Stomach (tissue), 8 donors: ENCODE measurements at regions not wholly inside any gene's neighbourhood (a gene's known extent, or its start where the extent isn't known, plus 50 kb on each side); places are given as distances from the start of the nearest gene placed in this dataset.

Source experiments
- DNase-seq, 2 donors: peaks; one replicate each; pipeline versions ENCODE4 v3.0.0 to v3.0.0-alpha.2; 2013 to 2019
- H3K27ac ChIP-seq, 5 donors: fragments of 200-600 bp in 4 of 5; sonication (generic) in 4 of 5; one replicate each; pipeline ENCODE4 v1.5.1; 2013 to 2019; ENCODE audit warnings: mild to moderate bottlenecking in 1 of 5, moderate library complexity in 1 of 5
- H3K27me3 ChIP-seq, 3 donors: fragments of 200-600 bp; sonication (generic); one replicate each; pipeline ENCODE4 v1.5.1; 2017 to 2019; ENCODE audit warnings: mixed run types in 1 of 3
- H3K36me3 ChIP-seq, 4 donors: fragments of 200-600 bp; sonication (generic); 1 replicate in 3 of 4; 2 replicates in 1 of 4; pipeline ENCODE4 v1.5.1; 2016 to 2019
- H3K4me1 ChIP-seq, 4 donors: fragments of 200-600 bp; sonication (generic); one replicate each; pipeline ENCODE4 v1.5.1; 2016 to 2019
- H3K4me3 ChIP-seq, 4 donors: fragments of 200-600 bp; sonication (generic) in 3 of 4; one replicate each; pipeline ENCODE4 v1.5.1; 2016 to 2019; ENCODE audit warnings: mild to moderate bottlenecking in 1 of 4
- H3K9me3 ChIP-seq, 4 donors: fragments of 200-600 bp; sonication (generic); one replicate each; pipeline ENCODE4 v1.5.1; 2016 to 2019
- CTCF ChIP-seq, 7 experiments: fragments of 450-650 bp in 4 of 7; fragments of 200-600 bp in 3 of 7; sonication (generic) in 3 of 7; IDR thresholded peaks; one replicate each; pipeline ENCODE4 v1.5.1; 2016 to 2019; ENCODE audit warnings: antibody characterized with exemption in 7 of 7, control low read depth in 2 of 7, mild to moderate bottlenecking in 1 of 7
- EP300 ChIP-seq: sonication (generic); formaldehyde crosslinking; IDR thresholded peaks from one replicate; pipeline ENCODE4 v1.6.1; 2017; ENCODE audit warnings: antibody characterized with exemption
- POLR2A ChIP-seq, 4 donors: fragments of 450-650 bp; IDR thresholded peaks; one replicate each; pipeline ENCODE4 v1.6.1; 2016; ENCODE audit warnings: antibody characterized with exemption in 4 of 4, control low read depth in 2 of 4, mild to moderate bottlenecking in 1 of 4, moderate library complexity in 1 of 4
- POLR2AphosphoS5 ChIP-seq, 3 donors: sonication (generic); formaldehyde crosslinking; IDR thresholded peaks; one replicate each; pipeline ENCODE4 v1.6.1; 2016; ENCODE audit warnings: antibody characterized with exemption in 3 of 3
- WGBS, 5 donors: extraction: QIAGEN DNeasy Blood & Tissue Kit in 3 of 5; methylation state at CpG; one replicate each; pipeline versions ENCODE4 v1.1.5 to v1.1.7; 2013 to 2018; 5-methylcytosine and 5-hydroxymethylcytosine counted together
- intact Hi-C: fragments of 100-400 bp; cut with DNase I; formaldehyde crosslinking; loops from one replicate; pipeline ENCODE4 v1.15.1; 2023; ENCODE audit warnings: low total_unique reads
- donor health status: healthy with polysubstance abuse.
- donor health status: Bipolar disorder and iron deficiency.
- donor health status: healthy.

GRCh38 chr6:142550310-142551063 is 248.7 kb downstream of the ADGRG6 start:
- no peaks in the 10 kb centered on the region for H3K27me3 ChIP-seq
- TF ChIP-seq POLR2A (IDR thresholded peaks at IDR 0.05), result no peak
- TF ChIP-seq EP300, result no peak
- no peak for TF ChIP-seq POLR2AphosphoS5 (IDR thresholded peaks at IDR 0.05)
- TF ChIP-seq CTCF (IDR thresholded peaks at IDR 0.05), result no peak
- intact Hi-C loops, result no loop called here
- no peaks in the 10 kb centered on the region for H3K36me3 ChIP-seq
- no peaks in the 10 kb centered on the region for H3K9me3 ChIP-seq
- H3K4me3 ChIP-seq, result no peak overlapping the region
- 61 to 76% (median 70%) methylated on average over 7 of the region's 7 CpGs for WGBS, 5 donors
- H3K27ac ChIP-seq, result no peak overlapping the region
- no peaks in the 10 kb centered on the region for H3K4me1 ChIP-seq
- peak in 1 of 2 donors; percentile 38 for DNase-seq

- WGBS, 5 donors, result 44 to 59% (median 50%) methylated on average over 7 to 9 of the region's 9 CpGs
- H3K9me3 ChIP-seq, result no peaks in the 10 kb centered on the region
- TF ChIP-seq CTCF (IDR thresholded peaks at IDR 0.05) (no peak), EP300 (no peak), POLR2A (IDR thresholded peaks at IDR 0.05) (no peak), POLR2AphosphoS5 (IDR thresholded peaks at IDR 0.05) (no peak)
These were observed 249.5 kb downstream of the ADGRG6 start for GRCh38 chr6:142551274-142551811.

GRCh38 chr6:142558786-142559185 is 257.0 kb downstream of the ADGRG6 start:
- H3K9me3 ChIP-seq, result no peaks in the 10 kb centered on the region
- no peaks in the 10 kb centered on the region for H3K36me3 ChIP-seq
- no peaks in the 10 kb centered on the region for H3K27me3 ChIP-seq
- TF ChIP-seq POLR2A (IDR thresholded peaks at IDR 0.05) (no peak), CTCF (IDR thresholded peaks at IDR 0.05) (no peak), POLR2AphosphoS5 (IDR thresholded peaks at IDR 0.05) (no peak), EP300 (no peak)
- intact Hi-C loops, result no loop called here
- WGBS, 5 donors, result 51 to 73% (median 71%) methylated on average over 3 of the region's 3 CpGs
- H3K27ac ChIP-seq, result no peak overlapping the region
- no peak overlapping the region for H3K4me3 ChIP-seq
- H3K4me1 ChIP-seq, result no peaks in the 10 kb centered on the region
- no peak for DNase-seq

More at GRCh38 chr6:142551274-142551811, 249.5 kb downstream of the ADGRG6 start:
- Histone ChIP-seq H3K4me3 (no peak overlapping the region), H3K27me3 (no peaks in the 10 kb centered on the region), H3K27ac (no peak overlapping the region), H3K36me3 (no peaks in the 10 kb centered on the region), H3K4me1 (no peaks in the 10 kb centered on the region)
- intact Hi-C loops, result no loop called here
- DNase-seq, result peak in 1 of 2 donors; percentile 34

GRCh38 chr6:142561511-142562265 is 259.9 kb downstream of the ADGRG6 start:
- H3K27me3 ChIP-seq, result no peaks in the 10 kb centered on the region
- no peak overlapping the region for H3K4me3 ChIP-seq
- WGBS, 5 donors, result 84 to 92% (median 86%) methylated on average over 3 of the region's 3 CpGs
- H3K36me3 ChIP-seq, result no peaks in the 10 kb centered on the region
- H3K9me3 ChIP-seq, result no peaks in the 10 kb centered on the region
- DNase-seq, result no peak
- intact Hi-C loops, result no loop called here
- no peaks in the 10 kb centered on the region for H3K4me1 ChIP-seq
- H3K27ac ChIP-seq, result no peak overlapping the region
- TF ChIP-seq POLR2AphosphoS5 (IDR thresholded peaks at IDR 0.05) (no peak), CTCF (IDR thresholded peaks at IDR 0.05) (no peak), EP300 (no peak), POLR2A (IDR thresholded peaks at IDR 0.05) (no peak)
